Naive B cell (primary cell): ENCODE measurements at regions not wholly inside any gene's neighbourhood (a gene's known extent, or its start where the extent isn't known, plus 50 kb on each side); places are given as distances from the start of the nearest gene placed in this dataset.
"Not testable (repeated sequence)": the region's sequence is repeated elsewhere in the genome, so short reads cannot be mapped to it uniquely, and the experiment has no call there.

Source experiments
- ATAC-seq, 2 donors: fragments of 150-1000 bp; cut with Tn5 transposase; 2 replicates each; pipeline ENCODE4 v1.10.0; 2021; ENCODE audit warnings: low read depth in 2 of 2, mild to moderate bottlenecking in 2 of 2, moderate library complexity in 2 of 2
- DNase-seq: peaks from one replicate; pipeline ENCODE4 v3.0.0; 2022
- H3K27ac Mint-ChIP-seq, 6 donors: one replicate each; pipeline ENCODE4 v1.8.0; 2020 to 2022; ENCODE audit warnings: mild to moderate bottlenecking in 6 of 6, mixed read lengths in 6 of 6, moderate library complexity in 5 of 6, inconsistent platforms in 2 of 6
- H3K27me3 Mint-ChIP-seq, 3 donors: one replicate each; pipeline ENCODE4 v1.8.0; 2021 to 2022; ENCODE audit warnings: mixed read lengths in 3 of 3, mild to moderate bottlenecking in 1 of 3
- H3K36me3 Mint-ChIP-seq, 2 donors: one replicate each; pipeline ENCODE4 v1.8.0; 2020 to 2022; ENCODE audit warnings: mixed read lengths in 2 of 2, inconsistent platforms in 1 of 2, mild to moderate bottlenecking in 1 of 2
- H3K4me1 Mint-ChIP-seq, 3 donors: one replicate each; pipeline ENCODE4 v1.8.0; 2020 to 2022; ENCODE audit warnings: mixed read lengths in 3 of 3, inconsistent platforms in 1 of 3, mild to moderate bottlenecking in 1 of 3, moderate library complexity in 1 of 3
- H3K4me3 Mint-ChIP-seq, 8 donors: one replicate each; pipeline ENCODE4 v1.8.0; 2020 to 2022; ENCODE audit warnings: mild to moderate bottlenecking in 8 of 8, mixed read lengths in 8 of 8, moderate library complexity in 8 of 8, inconsistent platforms in 2 of 8
- H3K9me3 Mint-ChIP-seq, 7 donors: one replicate each; pipeline ENCODE4 v1.8.0; 2020 to 2022; ENCODE audit warnings: mixed read lengths in 7 of 7, mild to moderate bottlenecking in 5 of 7, inconsistent platforms in 2 of 7, moderate library complexity in 1 of 7

- no peak for ATAC-seq
- no peak for DNase-seq
- no peak overlapping the region for H3K27ac Mint-ChIP-seq
- H3K9me3 Mint-ChIP-seq = peaks cover 0 to 4% (median 3%) of the 10 kb centered on the region in 7 donors
- no peaks in the 10 kb centered on the region for H3K36me3 Mint-ChIP-seq
- no peaks in the 10 kb centered on the region for H3K27me3 Mint-ChIP-seq
- no peaks in the 10 kb centered on the region for H3K4me1 Mint-ChIP-seq
- H3K4me3 Mint-ChIP-seq = no peak overlapping the region
Observed at GRCh38 chr7:9127901-9128300, 694.5 kb downstream of the NXPH1 start.

GRCh38 chr7:9148687-9149086, 715.3 kb downstream of the NXPH1 start:
- no peak overlapping the region for H3K27ac Mint-ChIP-seq
- no peaks in the 10 kb centered on the region for H3K4me1 Mint-ChIP-seq
- H3K4me3 Mint-ChIP-seq = no peak overlapping the region
- H3K36me3 Mint-ChIP-seq = no peaks in the 10 kb centered on the region
- DNase-seq (no peak), ATAC-seq (no peak)
- peaks cover 0 to 8% (median 0%) of the 10 kb centered on the region in 7 donors for H3K9me3 Mint-ChIP-seq
- H3K27me3 Mint-ChIP-seq = no peaks in the 10 kb centered on the region

DNA sequence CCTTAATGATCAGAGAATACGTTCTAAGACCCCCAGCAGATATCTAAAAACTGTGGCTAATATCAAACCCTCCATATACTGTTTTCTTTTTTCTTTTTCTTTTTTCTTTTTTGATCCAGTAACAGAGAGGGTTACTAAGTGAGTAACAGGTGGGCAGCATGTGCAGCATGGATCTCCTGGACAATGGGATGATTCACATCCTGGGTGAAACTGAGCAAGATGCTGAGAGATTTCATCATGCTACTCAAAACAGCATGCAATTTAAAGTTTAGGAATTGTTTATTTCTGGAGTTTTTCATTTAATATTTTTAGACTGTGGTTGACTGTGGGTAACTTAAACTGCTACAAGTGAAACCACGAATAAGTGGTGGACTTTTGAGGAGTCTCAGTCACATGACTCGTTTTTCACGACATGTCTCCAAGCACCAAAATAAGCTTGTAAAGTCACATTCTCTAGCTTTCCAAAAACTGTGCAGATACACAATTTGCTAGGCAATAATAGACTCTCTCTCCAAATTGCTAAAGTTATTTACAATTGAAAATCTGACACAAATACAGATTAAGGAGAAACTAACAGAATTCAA, 716.2 kb downstream of the NXPH1 start:
- DNase-seq = no peak
- Mint-ChIP-seq H3K27ac (no peak overlapping the region), H3K9me3 (peaks cover 0 to 8% (median 0%) of the 10 kb centered on the region in 7 donors), H3K4me1 (no peaks in the 10 kb centered on the region), H3K4me3 (no peak overlapping the region), H3K27me3 (no peaks in the 10 kb centered on the region), H3K36me3 (no peaks in the 10 kb centered on the region)
- no peak for ATAC-seq

GRCh38 chr7:9163691-9164090, 730.3 kb downstream of the NXPH1 start:
- H3K36me3 Mint-ChIP-seq, H3K9me3 Mint-ChIP-seq, DNase-seq, H3K27me3 Mint-ChIP-seq, H3K4me1 Mint-ChIP-seq, ATAC-seq, H3K4me3 Mint-ChIP-seq, H3K27ac Mint-ChIP-seq: not testable (repeated sequence)

- ATAC-seq = no peak
- H3K4me3 Mint-ChIP-seq = no peak overlapping the region
- no peaks in the 10 kb centered on the region for H3K36me3 Mint-ChIP-seq
- no peak for DNase-seq
- no peak overlapping the region for H3K27ac Mint-ChIP-seq
- H3K27me3 Mint-ChIP-seq = no peaks in the 10 kb centered on the region
- H3K4me1 Mint-ChIP-seq = no peaks in the 10 kb centered on the region
- peaks cover 0 to 11% (median 5%) of the 10 kb centered on the region in 7 donors for H3K9me3 Mint-ChIP-seq
Observed at GRCh38 chr7:9175871-9176270, 742.5 kb downstream of the NXPH1 start.

DNA sequence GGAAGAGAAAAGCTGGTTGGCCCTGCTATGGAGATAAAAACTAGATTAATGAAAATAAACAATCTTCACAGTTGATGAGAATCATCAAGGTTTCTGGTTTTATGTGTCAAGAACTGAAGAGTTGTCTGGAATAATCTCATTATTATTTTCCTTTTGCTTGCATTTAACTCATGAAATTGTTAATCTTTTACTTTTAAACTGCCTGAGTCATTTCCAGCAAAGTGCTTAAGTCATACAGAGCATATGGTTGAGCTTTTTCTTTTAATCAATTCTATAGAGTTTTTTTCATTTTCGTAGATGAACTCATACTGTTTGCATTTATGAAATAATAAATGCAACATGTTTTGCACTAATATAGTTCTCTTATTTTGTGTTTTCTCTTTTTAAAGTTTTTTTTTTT, 747.9 kb downstream of the NXPH1 start:
- H3K4me3 Mint-ChIP-seq = no peak overlapping the region
- no peak for ATAC-seq
- H3K9me3 Mint-ChIP-seq = peaks cover 0 to 9% (median 6%) of the 10 kb centered on the region in 7 donors
- DNase-seq = no peak
- no peaks in the 10 kb centered on the region for H3K4me1 Mint-ChIP-seq
- no peak overlapping the region for H3K27ac Mint-ChIP-seq
- no peaks in the 10 kb centered on the region for H3K36me3 Mint-ChIP-seq
- no peaks in the 10 kb centered on the region for H3K27me3 Mint-ChIP-seq

DNA sequence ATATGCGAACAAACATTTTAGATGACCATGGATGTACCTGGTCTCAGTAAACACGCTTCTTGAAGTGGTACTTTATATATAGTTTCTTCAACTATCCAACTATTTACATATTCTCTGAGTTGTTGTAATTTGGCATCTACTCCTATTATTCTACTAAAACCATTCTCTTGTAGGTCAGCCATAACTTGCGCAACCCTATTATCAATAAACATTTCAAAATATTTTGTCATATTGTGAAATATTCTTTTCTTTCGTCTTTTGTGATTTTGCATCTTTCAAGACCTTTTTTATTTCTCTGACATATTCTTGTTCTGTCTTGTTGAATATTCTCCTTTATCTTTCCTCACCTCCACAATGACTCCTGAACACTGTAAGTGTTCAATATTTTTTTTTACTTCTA, 753.3 kb downstream of the NXPH1 start:
- Mint-ChIP-seq H3K4me1 (no peaks in the 10 kb centered on the region), H3K36me3 (no peaks in the 10 kb centered on the region), H3K27ac (no peak overlapping the region), H3K9me3 (peaks cover 3 to 9% (median 5%) of the 10 kb centered on the region in 7 donors), H3K4me3 (no peak overlapping the region), H3K27me3 (no peaks in the 10 kb centered on the region)
- ATAC-seq (no peak), DNase-seq (no peak)

DNA sequence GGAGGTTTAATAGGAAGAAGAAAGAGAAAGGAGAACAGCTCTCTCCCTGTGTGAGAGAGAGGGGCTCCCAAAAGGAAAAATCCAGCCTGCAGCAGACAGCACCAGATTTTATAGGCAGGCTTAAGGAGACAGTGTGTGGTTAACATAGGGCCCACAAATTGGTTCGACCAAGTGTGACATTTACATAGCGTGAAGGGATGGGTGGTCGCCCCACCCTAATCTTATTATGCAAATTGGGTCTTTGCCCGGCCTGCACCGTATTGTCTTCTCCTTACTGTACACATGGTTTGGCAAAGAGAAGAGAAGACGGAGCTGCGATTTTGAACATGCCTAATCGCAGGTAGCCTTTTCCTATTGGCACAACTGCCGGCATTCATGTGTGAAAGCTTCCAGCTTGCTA, 756.3 kb downstream of the NXPH1 start:
- peaks cover 3 to 9% (median 5%) of the 10 kb centered on the region in 7 donors for H3K9me3 Mint-ChIP-seq
- H3K27ac Mint-ChIP-seq = no peak overlapping the region
- ATAC-seq (no peak), DNase-seq (no peak)
- H3K4me1 Mint-ChIP-seq = no peaks in the 10 kb centered on the region
- H3K4me3 Mint-ChIP-seq = no peak overlapping the region
- H3K36me3 Mint-ChIP-seq = no peaks in the 10 kb centered on the region
- no peaks in the 10 kb centered on the region for H3K27me3 Mint-ChIP-seq

- DNase-seq = no peak
- no peaks in the 10 kb centered on the region for H3K27me3 Mint-ChIP-seq
- peaks cover 0 to 9% (median 4%) of the 10 kb centered on the region in 7 donors for H3K9me3 Mint-ChIP-seq
- no peak overlapping the region for H3K27ac Mint-ChIP-seq
- no peaks in the 10 kb centered on the region for H3K36me3 Mint-ChIP-seq
- no peak overlapping the region for H3K4me3 Mint-ChIP-seq
- ATAC-seq = no peak
- H3K4me1 Mint-ChIP-seq = no peaks in the 10 kb centered on the region
Observed at GRCh38 chr7:9192969-9193368, 759.6 kb downstream of the NXPH1 start.

- Mint-ChIP-seq H3K4me1 (no peaks in the 10 kb centered on the region), H3K9me3 (peaks cover 0 to 7% (median 0%) of the 10 kb centered on the region in 7 donors), H3K27ac (no peak overlapping the region), H3K4me3 (no peak overlapping the region), H3K27me3 (no peaks in the 10 kb centered on the region), H3K36me3 (no peaks in the 10 kb centered on the region)
- DNase-seq = no peak
- no peak for ATAC-seq
Observed at GRCh38 chr7:9200626-9201025, 767.2 kb downstream of the NXPH1 start.

DNA sequence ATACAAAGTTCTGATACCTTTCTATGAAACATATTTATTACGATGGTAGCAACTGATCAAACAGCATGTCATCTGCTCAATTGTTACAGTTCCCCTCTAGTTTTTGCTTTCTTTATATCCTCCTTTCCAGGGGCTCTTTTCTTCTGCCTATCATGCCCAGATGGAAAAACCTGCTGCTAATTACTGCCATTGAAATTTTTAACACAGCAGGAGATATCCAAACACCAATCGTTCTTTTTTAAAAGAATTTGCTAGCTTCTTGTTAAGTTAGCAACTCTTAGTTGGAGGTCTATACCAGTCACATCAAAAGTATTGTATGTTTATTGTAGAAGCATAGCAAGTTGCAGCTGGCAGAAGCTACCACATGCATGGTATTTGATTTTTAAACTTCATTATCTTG, 768.5 kb downstream of the NXPH1 start:
- Mint-ChIP-seq H3K9me3 (peaks cover 0 to 11% (median 0%) of the 10 kb centered on the region in 7 donors), H3K27ac (no peak overlapping the region), H3K27me3 (no peaks in the 10 kb centered on the region), H3K36me3 (no peaks in the 10 kb centered on the region), H3K4me3 (no peak overlapping the region), H3K4me1 (no peaks in the 10 kb centered on the region)
- DNase-seq = no peak
- no peak for ATAC-seq

DNA sequence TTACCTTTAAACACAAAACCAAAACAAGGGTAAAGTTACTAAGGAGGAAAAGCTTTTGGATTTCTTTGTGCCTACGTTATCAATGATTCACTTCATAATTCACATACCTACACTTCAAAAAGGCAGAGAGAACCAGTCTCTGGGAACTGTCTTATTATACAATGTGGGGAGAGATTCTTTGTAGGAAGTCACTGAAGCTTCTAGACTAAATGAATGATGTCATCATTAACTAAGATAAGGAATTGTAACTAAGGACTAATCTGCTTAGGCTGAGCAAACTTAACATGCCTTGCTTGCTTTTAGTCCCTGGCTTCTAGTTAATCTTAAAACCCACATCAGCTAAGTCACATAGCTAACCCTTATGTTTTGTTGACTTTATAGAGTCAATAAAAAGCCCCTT, 771.2 kb downstream of the NXPH1 start:
- H3K4me3 Mint-ChIP-seq = no peak overlapping the region
- no peaks in the 10 kb centered on the region for H3K4me1 Mint-ChIP-seq
- peaks cover 0 to 11% (median 2%) of the 10 kb centered on the region in 7 donors for H3K9me3 Mint-ChIP-seq
- H3K27ac Mint-ChIP-seq = no peak overlapping the region
- no peaks in the 10 kb centered on the region for H3K36me3 Mint-ChIP-seq
- ATAC-seq (no peak), DNase-seq (no peak)
- H3K27me3 Mint-ChIP-seq = no peaks in the 10 kb centered on the region

GRCh38 chr7:9210114-9210513, 776.7 kb downstream of the NXPH1 start:
- Mint-ChIP-seq H3K9me3 (peaks cover 0 to 4% (median 2%) of the 10 kb centered on the region in 7 donors), H3K36me3 (no peaks in the 10 kb centered on the region)

DNA sequence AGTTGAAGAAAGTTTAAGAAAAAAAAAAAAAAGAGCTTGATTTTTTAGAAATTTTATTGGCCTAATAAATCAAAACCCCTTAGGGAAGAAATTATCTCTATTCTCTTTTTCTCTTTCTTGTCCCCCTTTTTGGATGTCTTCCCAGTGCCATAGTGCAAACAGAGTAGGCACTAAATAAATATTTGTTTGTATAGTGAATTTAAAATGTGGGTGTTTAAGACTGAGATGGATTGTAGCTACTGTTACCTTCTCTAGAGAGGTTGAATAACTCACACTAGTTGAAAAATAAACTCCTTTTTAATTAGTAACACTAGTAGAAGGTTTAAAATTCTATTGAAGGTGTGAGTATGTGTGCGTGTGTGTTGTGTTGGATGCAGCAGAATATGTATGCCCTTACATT, 783.8 kb downstream of the NXPH1 start:
- DNase-seq (no peak), ATAC-seq (no peak)
- no peak overlapping the region for H3K4me3 Mint-ChIP-seq
- no peaks in the 10 kb centered on the region for H3K27me3 Mint-ChIP-seq
- no peak overlapping the region for H3K27ac Mint-ChIP-seq
- H3K36me3 Mint-ChIP-seq = no peaks in the 10 kb centered on the region
- H3K9me3 Mint-ChIP-seq = peaks cover 0 to 6% (median 0%) of the 10 kb centered on the region in 7 donors
- H3K4me1 Mint-ChIP-seq = no peaks in the 10 kb centered on the region

More at GRCh38 chr7:9210114-9210513, 776.7 kb downstream of the NXPH1 start:
- no peak overlapping the region for H3K4me3 Mint-ChIP-seq
- DNase-seq (no peak), ATAC-seq (no peak)
- no peaks in the 10 kb centered on the region for H3K4me1 Mint-ChIP-seq
- H3K27me3 Mint-ChIP-seq = no peaks in the 10 kb centered on the region
- no peak overlapping the region for H3K27ac Mint-ChIP-seq

- H3K27ac Mint-ChIP-seq = no peak overlapping the region
- H3K4me1 Mint-ChIP-seq = no peaks in the 10 kb centered on the region
- H3K27me3 Mint-ChIP-seq = no peaks in the 10 kb centered on the region
- no peak for ATAC-seq
- H3K36me3 Mint-ChIP-seq = no peaks in the 10 kb centered on the region
- no peak overlapping the region for H3K4me3 Mint-ChIP-seq
- DNase-seq = no peak
- peaks cover 0 to 7% (median 0%) of the 10 kb centered on the region in 7 donors for H3K9me3 Mint-ChIP-seq
Observed at GRCh38 chr7:9226500-9226899, 793.1 kb downstream of the NXPH1 start.
